Thoracic aorta (tissue), 2 donors: ENCODE measurements at regions not wholly inside any gene's neighbourhood (a gene's known extent, or its start where the extent isn't known, plus 50 kb on each side); places are given as distances from the start of the nearest gene placed in this dataset.

Source experiments
- ATAC-seq: fragments of 150-250 bp; one replicate; pipeline ENCODE4 v1.8.0; 2017; ENCODE audit warnings: low read depth; ENCODE audit not compliant: insufficient number of reproducible peaks, low FRiP score
- DNase-seq: peaks from one replicate; pipeline ENCODE4 v3.0.0-alpha.2; 2020; ENCODE audit warnings: low spot score
- H3K27ac ChIP-seq, 2 donors: fragments of 200-600 bp; sonication (generic); 1 replicate in 1 of 2; 2 replicates in 1 of 2; pipeline ENCODE4 v1.5.1; 2016; ENCODE audit warnings: mild to moderate bottlenecking in 2 of 2, moderate library complexity in 2 of 2
- H3K27me3 ChIP-seq: fragments of 200-600 bp; sonication (generic); replicated peaks from 2 replicates; pipeline ENCODE4 v1.6.0; 2016; ENCODE audit warnings: mild to moderate bottlenecking; ENCODE audit not compliant: insufficient read depth
- H3K36me3 ChIP-seq: fragments of 200-600 bp; sonication (generic); one replicate; pipeline ENCODE4 v1.5.1; 2016
- H3K4me1 ChIP-seq, 2 donors: fragments of 200-600 bp; sonication (generic); 1 replicate in 1 of 2; 2 replicates in 1 of 2; pipeline versions ENCODE4 v1.5.1 to v1.6.0; 2016; ENCODE audit warnings: low read depth in 2 of 2, mild to moderate bottlenecking in 1 of 2; ENCODE audit not compliant: control insufficient read depth in 1 of 2
- H3K4me3 ChIP-seq: fragments of 200-600 bp; sonication (generic); 2 replicates; pipeline ENCODE4 v1.5.1; 2016; ENCODE audit warnings: mild to moderate bottlenecking
- H3K9me3 ChIP-seq: fragments of 200-600 bp; sonication (generic); 2 replicates; pipeline ENCODE4 v1.5.1; 2016
- TF ChIP-seq, protein P1 (sequence below): fragments of 200-600 bp; sonication (generic); IDR thresholded peaks from one replicate; pipeline ENCODE4 v1.5.1; 2019; ENCODE audit warnings: antibody characterized with exemption

DNA sequence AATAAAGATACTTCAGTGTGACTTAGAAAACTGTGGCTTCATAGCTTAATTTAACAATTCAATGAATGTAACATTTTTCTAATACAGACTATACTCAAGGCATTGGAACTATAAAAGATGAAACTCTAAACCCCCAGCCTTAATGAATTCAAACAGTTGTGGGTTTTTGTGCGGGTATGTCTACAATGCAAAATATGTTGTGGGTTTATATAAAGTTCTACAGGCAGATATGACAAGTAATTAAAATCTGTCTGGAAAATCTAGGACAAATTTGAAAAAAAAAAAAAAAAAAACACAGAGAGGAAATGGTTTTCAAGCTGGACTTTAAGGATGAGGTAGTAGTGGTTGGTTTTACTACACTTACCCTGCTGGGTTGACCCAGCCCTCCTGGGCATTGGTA lies 467.5 kb upstream of the TLE4 start:
- ATAC-seq (no peak), DNase-seq (no peak)
- no peak overlapping the region for H3K4me3 ChIP-seq
- TF ChIP-seq, protein P1, sequence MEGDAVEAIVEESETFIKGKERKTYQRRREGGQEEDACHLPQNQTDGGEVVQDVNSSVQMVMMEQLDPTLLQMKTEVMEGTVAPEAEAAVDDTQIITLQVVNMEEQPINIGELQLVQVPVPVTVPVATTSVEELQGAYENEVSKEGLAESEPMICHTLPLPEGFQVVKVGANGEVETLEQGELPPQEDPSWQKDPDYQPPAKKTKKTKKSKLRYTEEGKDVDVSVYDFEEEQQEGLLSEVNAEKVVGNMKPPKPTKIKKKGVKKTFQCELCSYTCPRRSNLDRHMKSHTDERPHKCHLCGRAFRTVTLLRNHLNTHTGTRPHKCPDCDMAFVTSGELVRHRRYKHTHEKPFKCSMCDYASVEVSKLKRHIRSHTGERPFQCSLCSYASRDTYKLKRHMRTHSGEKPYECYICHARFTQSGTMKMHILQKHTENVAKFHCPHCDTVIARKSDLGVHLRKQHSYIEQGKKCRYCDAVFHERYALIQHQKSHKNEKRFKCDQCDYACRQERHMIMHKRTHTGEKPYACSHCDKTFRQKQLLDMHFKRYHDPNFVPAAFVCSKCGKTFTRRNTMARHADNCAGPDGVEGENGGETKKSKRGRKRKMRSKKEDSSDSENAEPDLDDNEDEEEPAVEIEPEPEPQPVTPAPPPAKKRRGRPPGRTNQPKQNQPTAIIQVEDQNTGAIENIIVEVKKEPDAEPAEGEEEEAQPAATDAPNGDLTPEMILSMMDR = no peak
- no peaks in the 10 kb centered on the region for H3K4me1 ChIP-seq
- no peaks in the 10 kb centered on the region for H3K9me3 ChIP-seq
- no peaks in the 10 kb centered on the region for H3K36me3 ChIP-seq
- H3K27ac ChIP-seq = no peak overlapping the region
- H3K27me3 ChIP-seq = no peaks in the 10 kb centered on the region

DNA sequence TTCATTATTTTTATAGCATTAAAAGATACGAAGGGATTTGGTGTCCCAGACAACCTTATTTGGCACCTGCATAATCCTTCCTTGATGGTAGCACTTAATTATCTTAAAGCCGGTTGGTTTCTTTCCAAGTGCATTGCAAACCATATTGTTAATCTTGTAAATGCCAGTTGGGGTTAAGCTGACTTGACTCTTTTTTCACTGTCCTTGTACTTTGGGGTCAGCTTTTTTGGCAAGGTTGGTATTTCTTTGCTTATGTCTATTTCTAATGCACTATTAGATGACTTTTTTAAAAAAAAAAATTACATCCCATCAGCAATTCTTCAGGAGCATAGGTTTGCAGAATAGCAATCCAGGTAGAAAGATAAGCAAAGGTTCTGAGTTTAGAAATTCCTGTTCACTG lies 466.8 kb upstream of the TLE4 start:
- H3K4me1 ChIP-seq = no peaks in the 10 kb centered on the region
- H3K9me3 ChIP-seq = no peaks in the 10 kb centered on the region
- DNase-seq (no peak), ATAC-seq (no peak)
- no peak overlapping the region for H3K4me3 ChIP-seq
- H3K27ac ChIP-seq = no peak overlapping the region
- no peaks in the 10 kb centered on the region for H3K36me3 ChIP-seq
- TF ChIP-seq, protein P1 = no peak
- H3K27me3 ChIP-seq = no peaks in the 10 kb centered on the region

DNA sequence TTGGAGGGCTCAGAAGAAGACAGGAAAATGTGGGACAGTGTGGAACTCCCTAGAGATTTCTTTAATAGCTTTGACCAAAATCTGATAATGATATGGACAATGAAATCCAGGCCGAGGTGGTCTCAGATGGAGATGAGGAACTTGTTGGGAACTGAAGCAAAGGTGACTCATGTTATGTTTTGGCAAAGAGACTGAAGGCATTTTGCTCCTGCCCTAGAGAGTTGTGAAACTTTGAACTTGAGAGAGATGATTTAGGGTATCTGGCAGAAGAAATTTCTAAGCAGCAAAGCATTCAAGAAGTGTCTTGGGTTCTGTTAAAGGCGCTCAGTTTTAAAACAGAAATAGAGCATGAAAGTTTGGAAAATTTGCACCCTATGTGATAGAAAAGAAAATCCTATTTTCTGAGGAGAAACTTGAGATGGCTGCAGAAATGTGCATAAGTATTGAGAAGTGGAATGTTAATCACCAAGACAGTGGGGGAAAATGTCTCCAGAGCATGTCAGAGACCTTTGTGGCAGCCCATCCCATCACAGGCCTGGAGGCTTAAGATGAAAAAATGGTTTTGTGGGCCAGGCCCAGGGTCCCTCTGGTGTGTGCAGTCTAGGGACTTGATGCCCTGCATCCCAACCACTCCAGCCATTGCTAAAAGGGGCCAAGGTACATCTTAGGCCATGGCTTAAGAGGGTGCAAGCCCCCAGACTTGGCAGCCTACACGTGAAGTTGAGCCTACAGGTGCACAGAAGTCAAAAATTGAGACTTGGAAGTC lies 463.7 kb upstream of the TLE4 start:
- DNase-seq (no peak), ATAC-seq (no peak)
- no peaks in the 10 kb centered on the region for H3K9me3 ChIP-seq
- H3K4me3 ChIP-seq = no peak overlapping the region
- H3K27me3 ChIP-seq = no peaks in the 10 kb centered on the region
- H3K36me3 ChIP-seq = no peaks in the 10 kb centered on the region
- no peaks in the 10 kb centered on the region for H3K4me1 ChIP-seq
- TF ChIP-seq, protein P1 = no peak
- H3K27ac ChIP-seq = no peak overlapping the region

DNA sequence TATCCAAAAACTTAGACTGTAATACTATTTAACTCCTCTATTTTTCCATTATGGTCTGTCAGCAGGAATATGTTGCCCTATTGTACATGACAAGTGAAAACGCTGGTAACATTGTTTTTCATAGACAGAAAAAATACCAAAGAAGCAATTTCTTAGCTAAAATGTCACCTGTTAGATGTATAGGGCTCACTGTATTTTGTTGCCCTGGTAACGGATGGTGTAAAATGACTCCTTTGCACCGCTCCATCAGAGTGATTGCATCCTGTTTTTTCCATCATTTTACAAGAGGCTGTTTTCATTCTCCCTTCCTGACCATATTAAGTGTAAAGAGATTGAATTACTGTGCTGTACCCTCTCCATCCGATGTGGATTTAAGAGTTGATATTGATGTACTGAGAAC lies 460.1 kb upstream of the TLE4 start:
- H3K27ac ChIP-seq = no peak overlapping the region
- no peaks in the 10 kb centered on the region for H3K9me3 ChIP-seq
- H3K4me1 ChIP-seq = no peaks in the 10 kb centered on the region
- H3K4me3 ChIP-seq = no peak overlapping the region
- no peak for DNase-seq
- no peaks in the 10 kb centered on the region for H3K36me3 ChIP-seq
- no peaks in the 10 kb centered on the region for H3K27me3 ChIP-seq
- TF ChIP-seq, protein P1 = no peak
- no peak for ATAC-seq

DNA sequence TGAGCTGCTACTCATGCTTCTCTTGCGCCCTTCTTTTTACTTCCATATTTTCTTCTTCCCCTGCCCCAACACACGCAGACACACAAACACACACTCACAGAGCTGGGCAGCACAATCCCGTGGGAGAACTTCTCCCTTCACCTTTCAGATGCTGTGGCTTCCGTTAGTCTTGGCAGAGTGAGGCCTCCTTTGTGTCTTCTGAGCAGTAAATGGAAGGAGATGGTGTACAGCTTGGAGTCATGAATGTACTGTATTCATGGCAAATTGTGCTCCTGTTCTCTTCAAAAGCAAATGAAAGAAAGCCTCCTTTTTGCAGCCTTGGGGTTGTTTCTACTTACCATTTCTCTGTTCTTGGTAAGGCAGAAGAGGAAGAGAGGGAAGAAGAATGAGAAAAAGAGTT lies 456.6 kb upstream of the TLE4 start:
- Histone ChIP-seq H3K4me1 (no peaks in the 10 kb centered on the region), H3K4me3 (no peak overlapping the region), H3K27me3 (no peaks in the 10 kb centered on the region), H3K36me3 (no peaks in the 10 kb centered on the region), H3K9me3 (no peaks in the 10 kb centered on the region), H3K27ac (no peak overlapping the region)
- TF ChIP-seq, protein P1 = no peak
- no peak for DNase-seq
- no peak for ATAC-seq
